ENCODE measurements at regions not wholly inside any gene's neighbourhood (a gene's known extent, or its start where the extent isn't known, plus 50 kb on each side); places are given as distances from the start of the nearest gene placed in this dataset.

DNA sequence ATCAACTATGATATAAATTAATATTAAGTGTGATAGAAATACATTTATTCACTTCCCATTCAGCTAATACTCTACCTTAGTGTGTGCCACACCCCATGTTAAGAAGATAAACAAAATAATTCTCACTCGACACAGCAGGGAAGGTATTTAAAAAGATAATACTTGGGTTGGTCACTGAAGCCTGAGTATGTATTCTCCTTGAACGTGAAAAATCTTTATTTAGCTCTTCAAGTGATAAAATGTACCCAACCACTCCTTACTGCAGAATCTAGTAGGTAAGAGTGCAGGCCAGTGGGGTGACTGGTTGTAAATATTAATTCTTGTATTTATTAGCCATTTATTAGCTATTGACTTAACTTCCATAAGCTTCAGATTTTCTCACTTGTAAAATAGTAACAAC, 372.7 kb upstream of the THBS1 start:
- intact Hi-C loops (cut with DNase I; ENCODE audit: low total_unique reads): no loop called here
- in situ Hi-C loops (cut with MboI; ENCODE audit: low pct_ligation_motif_present in 1 of 4, low pct_unique_long_range_greater_than_20kb in 1 of 4, low sequenced_read_pairs in 3 of 4): no loop called here
- H3K9me3 ChIP-seq: no peaks in the 10 kb centered on the region
- no peak overlapping the region for H3K4me3 ChIP-seq
- no peaks in the 10 kb centered on the region for H3K36me3 ChIP-seq
- 75 to 77% methylated on average over 2 of the region's 2 CpGs for WGBS, 2 donors (ENCODE audit: low coverage in 1 of 2)
- DNase-seq: no peak
- no peak overlapping the region for H3K27ac ChIP-seq
- no peaks in the 10 kb centered on the region for H3K4me1 ChIP-seq
- no peaks in the 10 kb centered on the region for H3K27me3 ChIP-seq
- TF ChIP-seq POLR2A (IDR thresholded peaks at IDR 0.05) (no peak), EP300 (IDR thresholded peaks at IDR 0.05; ENCODE audit: low read depth) (no peak), POLR2AphosphoS5 (IDR thresholded peaks at IDR 0.05) (no peak)
- TF ChIP-seq, protein P1, sequence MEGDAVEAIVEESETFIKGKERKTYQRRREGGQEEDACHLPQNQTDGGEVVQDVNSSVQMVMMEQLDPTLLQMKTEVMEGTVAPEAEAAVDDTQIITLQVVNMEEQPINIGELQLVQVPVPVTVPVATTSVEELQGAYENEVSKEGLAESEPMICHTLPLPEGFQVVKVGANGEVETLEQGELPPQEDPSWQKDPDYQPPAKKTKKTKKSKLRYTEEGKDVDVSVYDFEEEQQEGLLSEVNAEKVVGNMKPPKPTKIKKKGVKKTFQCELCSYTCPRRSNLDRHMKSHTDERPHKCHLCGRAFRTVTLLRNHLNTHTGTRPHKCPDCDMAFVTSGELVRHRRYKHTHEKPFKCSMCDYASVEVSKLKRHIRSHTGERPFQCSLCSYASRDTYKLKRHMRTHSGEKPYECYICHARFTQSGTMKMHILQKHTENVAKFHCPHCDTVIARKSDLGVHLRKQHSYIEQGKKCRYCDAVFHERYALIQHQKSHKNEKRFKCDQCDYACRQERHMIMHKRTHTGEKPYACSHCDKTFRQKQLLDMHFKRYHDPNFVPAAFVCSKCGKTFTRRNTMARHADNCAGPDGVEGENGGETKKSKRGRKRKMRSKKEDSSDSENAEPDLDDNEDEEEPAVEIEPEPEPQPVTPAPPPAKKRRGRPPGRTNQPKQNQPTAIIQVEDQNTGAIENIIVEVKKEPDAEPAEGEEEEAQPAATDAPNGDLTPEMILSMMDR (IDR thresholded peaks at IDR 0.05): no peak

DNA sequence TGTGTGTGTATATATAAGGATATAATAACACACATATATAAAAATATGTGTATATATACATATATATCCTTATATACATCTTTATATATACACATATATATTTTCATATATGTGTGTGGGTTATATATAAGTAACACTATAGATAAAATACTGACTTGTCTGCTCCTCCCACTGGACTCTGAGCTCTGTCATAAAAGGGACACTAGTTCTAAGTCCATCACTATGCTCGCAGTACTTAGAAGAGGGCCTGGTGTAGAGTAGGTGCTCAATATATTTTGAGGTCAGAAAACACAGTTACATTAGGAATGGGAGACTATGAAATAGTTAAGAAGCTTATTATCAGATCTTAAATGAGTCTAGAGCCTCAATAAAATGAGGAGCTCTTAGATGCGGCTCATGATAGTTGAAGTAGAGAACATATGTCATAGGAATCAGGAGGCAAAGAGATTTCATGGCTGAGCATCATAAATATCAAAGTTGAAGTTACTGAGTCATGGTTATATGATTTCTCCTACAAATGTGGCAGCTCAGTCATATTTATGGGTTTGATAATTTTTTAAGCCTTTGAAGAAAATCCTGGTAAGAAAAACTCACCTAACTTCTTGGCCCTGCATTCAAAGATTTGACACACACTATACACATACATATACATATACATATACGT, 371.2 kb upstream of the THBS1 start:
- Histone ChIP-seq H3K4me3 (no peak overlapping the region), H3K9me3 (no peaks in the 10 kb centered on the region), H3K27me3 (no peaks in the 10 kb centered on the region), H3K4me1 (no peaks in the 10 kb centered on the region), H3K27ac (no peak overlapping the region), H3K36me3 (no peaks in the 10 kb centered on the region)
- 87 to 88% methylated on average over 3 of the region's 3 CpGs for WGBS, 2 donors (ENCODE audit: low coverage in 1 of 2)
- in situ Hi-C loops (cut with MboI; ENCODE audit: low pct_ligation_motif_present in 1 of 4, low pct_unique_long_range_greater_than_20kb in 1 of 4, low sequenced_read_pairs in 3 of 4) (no loop called here), intact Hi-C loops (cut with DNase I; ENCODE audit: low total_unique reads) (no loop called here)
- DNase-seq: no peak
- TF ChIP-seq POLR2AphosphoS5 (IDR thresholded peaks at IDR 0.05): no peak
- TF ChIP-seq, protein P1 (IDR thresholded peaks at IDR 0.05): no peak

DNA sequence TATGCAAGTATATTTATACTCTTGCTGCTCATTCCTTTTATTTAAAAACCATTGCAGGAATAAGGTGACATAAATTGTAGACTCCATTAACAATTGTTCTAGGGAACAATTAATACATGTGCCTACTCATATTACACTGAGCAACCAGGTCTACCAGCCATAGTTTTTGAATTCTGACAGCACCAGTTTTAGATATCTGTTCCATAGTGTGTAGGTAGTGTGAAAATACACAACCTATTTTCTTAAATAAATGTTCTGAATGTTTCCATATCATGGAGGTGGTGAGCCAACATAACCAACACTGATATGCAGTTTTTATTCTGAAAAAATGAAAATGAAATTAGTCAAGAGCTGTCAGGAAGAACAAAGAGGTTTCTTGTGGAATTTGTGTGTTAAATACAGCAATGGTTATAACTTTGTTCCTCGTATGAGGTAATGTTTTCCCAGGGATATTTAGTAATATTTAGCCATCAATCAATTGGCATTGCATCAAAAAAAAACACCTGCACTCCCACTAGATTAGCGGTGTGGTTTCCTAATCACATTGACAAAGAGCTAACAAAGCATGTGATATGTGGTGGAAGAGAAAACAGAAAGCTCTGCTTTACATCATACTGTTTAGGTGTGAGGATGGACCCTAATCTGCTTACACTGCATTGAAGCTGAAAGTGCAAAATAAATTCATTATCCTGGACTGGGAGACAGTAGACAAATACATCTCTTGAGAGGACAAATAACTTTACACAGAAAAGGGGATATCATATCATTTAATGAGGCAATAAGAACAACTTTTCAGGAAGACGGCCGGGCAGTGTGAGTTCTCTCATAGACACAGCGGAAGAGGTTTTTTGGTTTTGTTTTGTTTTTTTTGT, 369.5 kb upstream of the THBS1 start:
- H3K36me3 ChIP-seq: no peaks in the 10 kb centered on the region
- H3K27ac ChIP-seq: no peak overlapping the region
- DNase-seq: no peak
- no peaks in the 10 kb centered on the region for H3K4me1 ChIP-seq
- TF ChIP-seq POLR2A (IDR thresholded peaks at IDR 0.05): no peak
- in situ Hi-C loops (cut with MboI; ENCODE audit: low pct_ligation_motif_present in 1 of 4, low pct_unique_long_range_greater_than_20kb in 1 of 4, low sequenced_read_pairs in 3 of 4) (no loop called here), intact Hi-C loops (cut with DNase I; ENCODE audit: low total_unique reads) (no loop called here)
- H3K9me3 ChIP-seq: no peaks in the 10 kb centered on the region
- H3K4me3 ChIP-seq: no peak overlapping the region
- WGBS, 2 donors (ENCODE audit: low coverage in 1 of 2): 72 to 91% methylated on average over 5 of the region's 5 CpGs
- H3K27me3 ChIP-seq: no peaks in the 10 kb centered on the region

GRCh38 chr15:39213385-39213840, 367.5 kb upstream of the THBS1 start:
- in situ Hi-C loops (cut with MboI; ENCODE audit: low pct_ligation_motif_present in 1 of 4, low pct_unique_long_range_greater_than_20kb in 1 of 4, low sequenced_read_pairs in 3 of 4) (no loop called here), intact Hi-C loops (cut with DNase I; ENCODE audit: low total_unique reads) (no loop called here)
- WGBS, 2 donors (ENCODE audit: low coverage in 1 of 2): 71 to 100% methylated on average over 2 to 7 of the region's 7 CpGs

More at GRCh38 chr15:39213385-39213840, 367.5 kb upstream of the THBS1 start:
- no peak overlapping the region for H3K27ac ChIP-seq
- no peaks in the 10 kb centered on the region for H3K4me1 ChIP-seq
- H3K9me3 ChIP-seq: no peaks in the 10 kb centered on the region
- no peak for DNase-seq
- TF ChIP-seq EP300 (IDR thresholded peaks at IDR 0.05; ENCODE audit: low read depth) (no peak), POLR2AphosphoS5 (IDR thresholded peaks at IDR 0.05) (no peak), POLR2A (IDR thresholded peaks at IDR 0.05) (no peak)
- TF ChIP-seq, protein P1 (IDR thresholded peaks at IDR 0.05): no peak
- H3K36me3 ChIP-seq: no peaks in the 10 kb centered on the region
- no peaks in the 10 kb centered on the region for H3K27me3 ChIP-seq
- no peak overlapping the region for H3K4me3 ChIP-seq

Measured in transverse colon (tissue), 4 donors.